Lower lobe of right lung (tissue), 2 donors: ENCODE measurements at regions not wholly inside any gene's neighbourhood (a gene's known extent, or its start where the extent isn't known, plus 50 kb on each side); places are given as distances from the start of the nearest gene placed in this dataset.
"Not testable (repeated sequence)": the region's sequence is repeated elsewhere in the genome, so short reads cannot be mapped to it uniquely, and the experiment has no call there.

Experiments used
- ATAC-seq, 2 donors: fragments of 200-7000 bp; cut with Tn5 transposase; one replicate each; pipeline ENCODE4 v1.9.1; 2020 to 2022; ENCODE audit warnings: mild to moderate bottlenecking in 2 of 2, moderate library complexity in 2 of 2
- DNase-seq: peaks from one replicate; pipeline ENCODE4 v3.0.0-alpha.2; 2020
- H3K27ac ChIP-seq: fragments of 200-600 bp; one replicate; pipeline ENCODE4 v1.8.0; 2022
- H3K27me3 ChIP-seq: fragments of 200-600 bp; one replicate; pipeline ENCODE4 v1.8.0; 2022; ENCODE audit warnings: low read depth
- H3K36me3 ChIP-seq: fragments of 200-600 bp; one replicate; pipeline ENCODE4 v1.8.0; 2022; ENCODE audit warnings: mild to moderate bottlenecking
- H3K4me1 ChIP-seq: fragments of 200-600 bp; one replicate; pipeline ENCODE4 v1.8.0; 2022
- H3K4me3 ChIP-seq: fragments of 200-600 bp; one replicate; pipeline ENCODE4 v1.8.0; 2022; ENCODE audit warnings: mild to moderate bottlenecking
- H3K9me3 ChIP-seq: fragments of 200-600 bp; one replicate; pipeline ENCODE4 v1.8.0; 2022
- CTCF ChIP-seq: fragments of 200-600 bp; IDR thresholded peaks from one replicate; pipeline ENCODE4 v1.8.0; 2022; ENCODE audit warnings: antibody characterized with exemption, mild to moderate bottlenecking
- intact Hi-C: fragments of 100-400 bp; cut with DNase I; formaldehyde crosslinking; loops from one replicate; pipeline ENCODE4 v1.11.0; 2022
- donor health status: DM: no; HTN: yes; CAD: no; lungs with severe emphysema.

- no peak overlapping the region for H3K4me3 ChIP-seq
- no peaks in the 10 kb centered on the region for H3K27me3 ChIP-seq
- H3K27ac ChIP-seq, result no peak overlapping the region
- H3K9me3 ChIP-seq, result no peaks in the 10 kb centered on the region
- no peaks in the 10 kb centered on the region for H3K36me3 ChIP-seq
- intact Hi-C loops, result no loop called here
- DNase-seq, result no peak
- no peak for ATAC-seq
- no peaks in the 10 kb centered on the region for H3K4me1 ChIP-seq
- no peak for TF ChIP-seq CTCF
Observed at GRCh38 chr4:162782096-162782777, 384.5 kb downstream of the NAF1 start.

- Histone ChIP-seq H3K27ac (no peak overlapping the region), H3K36me3 (no peaks in the 10 kb centered on the region), H3K4me3 (no peak overlapping the region), H3K4me1 (no peaks in the 10 kb centered on the region), H3K9me3 (no peaks in the 10 kb centered on the region), H3K27me3 (no peaks in the 10 kb centered on the region)
- DNase-seq (no peak), ATAC-seq (no peak)
- intact Hi-C loops, result no loop called here
- TF ChIP-seq CTCF, result no peak
Observed at GRCh38 chr4:162770761-162771490, 395.8 kb downstream of the NAF1 start.

- ATAC-seq (no peak), DNase-seq (no peak)
- Histone ChIP-seq H3K4me1 (no peaks in the 10 kb centered on the region), H3K4me3 (no peak overlapping the region), H3K27me3 (no peaks in the 10 kb centered on the region), H3K36me3 (no peaks in the 10 kb centered on the region), H3K9me3 (no peaks in the 10 kb centered on the region), H3K27ac (no peak overlapping the region)
- TF ChIP-seq CTCF, result no peak
- intact Hi-C loops, result no loop called here
Observed at GRCh38 chr4:162767083-162767482, 399.6 kb downstream of the NAF1 start.

GRCh38 chr4:162761965-162762364, 404.7 kb downstream of the NAF1 start:
- no peaks in the 10 kb centered on the region for H3K4me1 ChIP-seq
- H3K4me3 ChIP-seq, result no peak overlapping the region
- H3K36me3 ChIP-seq, result no peaks in the 10 kb centered on the region
- no peaks in the 10 kb centered on the region for H3K9me3 ChIP-seq
- H3K27ac ChIP-seq, result no peak overlapping the region
- DNase-seq (no peak), ATAC-seq (no peak)
- intact Hi-C loops, result no loop called here
- no peak for TF ChIP-seq CTCF
- no peaks in the 10 kb centered on the region for H3K27me3 ChIP-seq

GRCh38 chr4:162740228-162740627, 426.5 kb downstream of the NAF1 start:
- H3K9me3 ChIP-seq, intact Hi-C loops, H3K4me1 ChIP-seq, H3K27me3 ChIP-seq, H3K36me3 ChIP-seq, H3K27ac ChIP-seq, H3K4me3 ChIP-seq, DNase-seq, ATAC-seq: not testable (repeated sequence)

- ATAC-seq, H3K27me3 ChIP-seq, H3K4me3 ChIP-seq, H3K9me3 ChIP-seq, H3K4me1 ChIP-seq, H3K27ac ChIP-seq, intact Hi-C loops, DNase-seq, H3K36me3 ChIP-seq: not testable (repeated sequence)
Observed at GRCh38 chr4:162739596-162739995, 427.1 kb downstream of the NAF1 start.
